ENCODE measurements at regions not wholly inside any gene's neighbourhood (a gene's known extent, or its start where the extent isn't known, plus 50 kb on each side); places are given as distances from the start of the nearest gene placed in this dataset.
"Not testable (repeated sequence)": the region's sequence is repeated elsewhere in the genome, so short reads cannot be mapped to it uniquely, and the experiment has no call there.

- TF ChIP-seq CTCF (conservative IDR thresholded peaks at IDR 0.05; ENCODE audit: low read length) = no peak
- DNase-seq (ENCODE audit: low read depth) = peak; percentile 44
- H3K4me3 ChIP-seq (ENCODE audit: low read length) = no peak overlapping the region
These were observed 166.9 kb downstream of the HLX start for GRCh38 chr1:221045842-221046831.

GRCh38 chr1:221051391-221051790 lies 172.1 kb downstream of the HLX start:
- DNase-seq (ENCODE audit: low read depth); H3K4me3 ChIP-seq (ENCODE audit: low read length): not testable (repeated sequence)

- no peak for DNase-seq (ENCODE audit: low read depth)
- H3K4me3 ChIP-seq (ENCODE audit: low read length) = no peak overlapping the region
- TF ChIP-seq CTCF (conservative IDR thresholded peaks at IDR 0.05; ENCODE audit: low read length) = no peak
These were observed 174.6 kb downstream of the HLX start for GRCh38 chr1:221053889-221054288.

GRCh38 chr1:221059506-221059905 lies 180.3 kb downstream of the HLX start:
- H3K4me3 ChIP-seq (ENCODE audit: low read length) = no peak overlapping the region
- no peak for TF ChIP-seq CTCF (conservative IDR thresholded peaks at IDR 0.05; ENCODE audit: low read length)
- no peak for DNase-seq (ENCODE audit: low read depth)

- DNase-seq (ENCODE audit: low read depth) = no peak
- no peak overlapping the region for H3K4me3 ChIP-seq (ENCODE audit: low read length)
- no peak for TF ChIP-seq CTCF (conservative IDR thresholded peaks at IDR 0.05; ENCODE audit: low read length)
These were observed 184.4 kb downstream of the HLX start for GRCh38 chr1:221063651-221064050.

GRCh38 chr1:221066351-221067001 lies 187.2 kb downstream of the HLX start:
- no peak overlapping the region for H3K4me3 ChIP-seq (ENCODE audit: low read length)
- no peak for DNase-seq (ENCODE audit: low read depth)
- no peak for TF ChIP-seq CTCF (conservative IDR thresholded peaks at IDR 0.05; ENCODE audit: low read length)

- no peak for TF ChIP-seq CTCF (conservative IDR thresholded peaks at IDR 0.05; ENCODE audit: low read length)
- DNase-seq (ENCODE audit: low read depth) = no peak
- no peak overlapping the region for H3K4me3 ChIP-seq (ENCODE audit: low read length)
These were observed 188.5 kb downstream of the HLX start for GRCh38 chr1:221067721-221068120.

All from AG10803 (cell line).